ENCODE measurements at regions not wholly inside any gene's neighbourhood (a gene's known extent, or its start where the extent isn't known, plus 50 kb on each side); places are given as distances from the start of the nearest gene placed in this dataset.

DNA sequence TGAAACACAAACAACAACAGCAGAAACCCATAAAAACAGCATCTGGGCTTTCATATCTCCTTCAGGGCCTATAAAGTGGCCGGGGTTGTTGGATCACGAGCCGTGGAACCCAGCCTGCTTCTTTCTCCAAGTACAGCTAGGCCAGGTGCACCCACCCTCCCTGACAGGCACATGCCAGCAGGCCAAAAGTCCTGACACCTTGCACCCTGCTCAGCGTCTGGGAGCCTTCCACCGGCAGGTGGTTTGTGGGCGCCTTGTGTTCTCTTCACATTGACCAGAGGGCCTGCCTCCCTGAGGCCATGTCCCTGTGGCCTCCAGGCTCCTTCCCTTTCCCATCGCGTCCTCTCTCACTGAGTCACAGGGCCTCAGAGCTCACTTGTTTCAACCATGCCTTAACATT is 271.6 kb downstream of the ZNF516 start:
- TF ChIP-seq ZNF114 (CRISPR knock-in tag; IDR thresholded peaks at IDR 0.05) (no peak), NANOG (IDR thresholded peaks at IDR 0.05; ENCODE audit: borderline replicate concordance) (no peak), EZH2phosphoT487 (IDR thresholded peaks at IDR 0.05; ENCODE audit: unreplicated experiment) (no peak), CREB1 (CRISPR knock-in tag; IDR thresholded peaks at IDR 0.05; ENCODE audit: low read depth) (no peak), ZNF331 (CRISPR knock-in tag; IDR thresholded peaks at IDR 0.05; ENCODE audit: low read depth) (no peak), POLR2AphosphoS5 (IDR thresholded peaks at IDR 0.05; ENCODE audit: low read depth) (no peak), STAT1 (IDR thresholded peaks at IDR 0.05; ENCODE audit: unreplicated experiment) (no peak), JUNB (IDR thresholded peaks at IDR 0.05; ENCODE audit: unreplicated experiment) (no peak), ETS1 (IDR thresholded peaks at IDR 0.05) (no peak), EZH2 (IDR thresholded peaks at IDR 0.05; ENCODE audit: low read depth, unreplicated experiment) (no peak)
- TF ChIP-seq, protein P1, sequence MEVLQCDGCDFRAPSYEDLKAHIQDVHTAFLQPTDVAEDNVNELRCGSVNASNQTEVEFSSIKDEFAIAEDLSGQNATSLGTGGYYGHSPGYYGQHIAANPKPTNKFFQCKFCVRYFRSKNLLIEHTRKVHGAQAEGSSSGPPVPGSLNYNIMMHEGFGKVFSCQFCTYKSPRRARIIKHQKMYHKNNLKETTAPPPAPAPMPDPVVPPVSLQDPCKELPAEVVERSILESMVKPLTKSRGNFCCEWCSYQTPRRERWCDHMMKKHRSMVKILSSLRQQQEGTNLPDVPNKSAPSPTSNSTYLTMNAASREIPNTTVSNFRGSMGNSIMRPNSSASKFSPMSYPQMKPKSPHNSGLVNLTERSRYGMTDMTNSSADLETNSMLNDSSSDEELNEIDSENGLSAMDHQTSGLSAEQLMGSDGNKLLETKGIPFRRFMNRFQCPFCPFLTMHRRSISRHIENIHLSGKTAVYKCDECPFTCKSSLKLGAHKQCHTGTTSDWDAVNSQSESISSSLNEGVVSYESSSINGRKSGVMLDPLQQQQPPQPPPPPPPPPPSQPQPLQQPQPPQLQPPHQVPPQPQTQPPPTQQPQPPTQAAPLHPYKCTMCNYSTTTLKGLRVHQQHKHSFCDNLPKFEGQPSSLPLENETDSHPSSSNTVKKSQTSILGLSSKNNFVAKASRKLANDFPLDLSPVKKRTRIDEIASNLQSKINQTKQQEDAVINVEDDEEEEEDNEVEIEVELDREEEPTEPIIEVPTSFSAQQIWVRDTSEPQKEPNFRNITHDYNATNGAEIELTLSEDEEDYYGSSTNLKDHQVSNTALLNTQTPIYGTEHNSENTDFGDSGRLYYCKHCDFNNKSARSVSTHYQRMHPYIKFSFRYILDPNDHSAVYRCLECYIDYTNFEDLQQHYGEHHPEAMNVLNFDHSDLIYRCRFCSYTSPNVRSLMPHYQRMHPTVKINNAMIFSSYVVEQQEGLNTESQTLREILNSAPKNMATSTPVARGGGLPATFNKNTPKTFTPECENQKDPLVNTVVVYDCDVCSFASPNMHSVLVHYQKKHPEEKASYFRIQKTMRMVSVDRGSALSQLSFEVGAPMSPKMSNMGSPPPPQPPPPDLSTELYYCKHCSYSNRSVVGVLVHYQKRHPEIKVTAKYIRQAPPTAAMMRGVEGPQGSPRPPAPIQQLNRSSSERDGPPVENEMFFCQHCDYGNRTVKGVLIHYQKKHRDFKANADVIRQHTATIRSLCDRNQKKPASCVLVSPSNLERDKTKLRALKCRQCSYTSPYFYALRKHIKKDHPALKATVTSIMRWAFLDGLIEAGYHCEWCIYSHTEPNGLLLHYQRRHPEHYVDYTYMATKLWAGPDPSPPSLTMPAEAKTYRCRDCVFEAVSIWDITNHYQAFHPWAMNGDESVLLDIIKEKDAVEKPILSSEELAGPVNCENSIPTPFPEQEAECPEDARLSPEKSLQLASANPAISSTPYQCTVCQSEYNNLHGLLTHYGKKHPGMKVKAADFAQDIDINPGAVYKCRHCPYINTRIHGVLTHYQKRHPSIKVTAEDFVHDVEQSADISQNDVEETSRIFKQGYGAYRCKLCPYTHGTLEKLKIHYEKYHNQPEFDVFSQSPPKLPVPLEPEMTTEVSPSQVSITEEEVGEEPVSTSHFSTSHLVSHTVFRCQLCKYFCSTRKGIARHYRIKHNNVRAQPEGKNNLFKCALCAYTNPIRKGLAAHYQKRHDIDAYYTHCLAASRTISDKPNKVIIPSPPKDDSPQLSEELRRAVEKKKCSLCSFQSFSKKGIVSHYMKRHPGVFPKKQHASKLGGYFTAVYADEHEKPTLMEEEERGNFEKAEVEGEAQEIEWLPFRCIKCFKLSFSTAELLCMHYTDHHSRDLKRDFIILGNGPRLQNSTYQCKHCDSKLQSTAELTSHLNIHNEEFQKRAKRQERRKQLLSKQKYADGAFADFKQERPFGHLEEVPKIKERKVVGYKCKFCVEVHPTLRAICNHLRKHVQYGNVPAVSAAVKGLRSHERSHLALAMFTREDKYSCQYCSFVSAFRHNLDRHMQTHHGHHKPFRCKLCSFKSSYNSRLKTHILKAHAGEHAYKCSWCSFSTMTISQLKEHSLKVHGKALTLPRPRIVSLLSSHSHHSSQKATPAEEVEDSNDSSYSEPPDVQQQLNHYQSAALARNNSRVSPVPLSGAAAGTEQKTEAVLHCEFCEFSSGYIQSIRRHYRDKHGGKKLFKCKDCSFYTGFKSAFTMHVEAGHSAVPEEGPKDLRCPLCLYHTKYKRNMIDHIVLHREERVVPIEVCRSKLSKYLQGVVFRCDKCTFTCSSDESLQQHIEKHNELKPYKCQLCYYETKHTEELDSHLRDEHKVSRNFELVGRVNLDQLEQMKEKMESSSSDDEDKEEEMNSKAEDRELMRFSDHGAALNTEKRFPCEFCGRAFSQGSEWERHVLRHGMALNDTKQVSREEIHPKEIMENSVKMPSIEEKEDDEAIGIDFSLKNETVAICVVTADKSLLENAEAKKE (CRISPR knock-in tag; IDR thresholded peaks at IDR 0.05) = no peak
- TF ChIP-seq, protein P2, sequence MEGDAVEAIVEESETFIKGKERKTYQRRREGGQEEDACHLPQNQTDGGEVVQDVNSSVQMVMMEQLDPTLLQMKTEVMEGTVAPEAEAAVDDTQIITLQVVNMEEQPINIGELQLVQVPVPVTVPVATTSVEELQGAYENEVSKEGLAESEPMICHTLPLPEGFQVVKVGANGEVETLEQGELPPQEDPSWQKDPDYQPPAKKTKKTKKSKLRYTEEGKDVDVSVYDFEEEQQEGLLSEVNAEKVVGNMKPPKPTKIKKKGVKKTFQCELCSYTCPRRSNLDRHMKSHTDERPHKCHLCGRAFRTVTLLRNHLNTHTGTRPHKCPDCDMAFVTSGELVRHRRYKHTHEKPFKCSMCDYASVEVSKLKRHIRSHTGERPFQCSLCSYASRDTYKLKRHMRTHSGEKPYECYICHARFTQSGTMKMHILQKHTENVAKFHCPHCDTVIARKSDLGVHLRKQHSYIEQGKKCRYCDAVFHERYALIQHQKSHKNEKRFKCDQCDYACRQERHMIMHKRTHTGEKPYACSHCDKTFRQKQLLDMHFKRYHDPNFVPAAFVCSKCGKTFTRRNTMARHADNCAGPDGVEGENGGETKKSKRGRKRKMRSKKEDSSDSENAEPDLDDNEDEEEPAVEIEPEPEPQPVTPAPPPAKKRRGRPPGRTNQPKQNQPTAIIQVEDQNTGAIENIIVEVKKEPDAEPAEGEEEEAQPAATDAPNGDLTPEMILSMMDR (conservative IDR thresholded peaks at IDR 0.05; ENCODE audit: low read depth in 2 of 2) = no peak
- TF ChIP-seq, protein P3, sequence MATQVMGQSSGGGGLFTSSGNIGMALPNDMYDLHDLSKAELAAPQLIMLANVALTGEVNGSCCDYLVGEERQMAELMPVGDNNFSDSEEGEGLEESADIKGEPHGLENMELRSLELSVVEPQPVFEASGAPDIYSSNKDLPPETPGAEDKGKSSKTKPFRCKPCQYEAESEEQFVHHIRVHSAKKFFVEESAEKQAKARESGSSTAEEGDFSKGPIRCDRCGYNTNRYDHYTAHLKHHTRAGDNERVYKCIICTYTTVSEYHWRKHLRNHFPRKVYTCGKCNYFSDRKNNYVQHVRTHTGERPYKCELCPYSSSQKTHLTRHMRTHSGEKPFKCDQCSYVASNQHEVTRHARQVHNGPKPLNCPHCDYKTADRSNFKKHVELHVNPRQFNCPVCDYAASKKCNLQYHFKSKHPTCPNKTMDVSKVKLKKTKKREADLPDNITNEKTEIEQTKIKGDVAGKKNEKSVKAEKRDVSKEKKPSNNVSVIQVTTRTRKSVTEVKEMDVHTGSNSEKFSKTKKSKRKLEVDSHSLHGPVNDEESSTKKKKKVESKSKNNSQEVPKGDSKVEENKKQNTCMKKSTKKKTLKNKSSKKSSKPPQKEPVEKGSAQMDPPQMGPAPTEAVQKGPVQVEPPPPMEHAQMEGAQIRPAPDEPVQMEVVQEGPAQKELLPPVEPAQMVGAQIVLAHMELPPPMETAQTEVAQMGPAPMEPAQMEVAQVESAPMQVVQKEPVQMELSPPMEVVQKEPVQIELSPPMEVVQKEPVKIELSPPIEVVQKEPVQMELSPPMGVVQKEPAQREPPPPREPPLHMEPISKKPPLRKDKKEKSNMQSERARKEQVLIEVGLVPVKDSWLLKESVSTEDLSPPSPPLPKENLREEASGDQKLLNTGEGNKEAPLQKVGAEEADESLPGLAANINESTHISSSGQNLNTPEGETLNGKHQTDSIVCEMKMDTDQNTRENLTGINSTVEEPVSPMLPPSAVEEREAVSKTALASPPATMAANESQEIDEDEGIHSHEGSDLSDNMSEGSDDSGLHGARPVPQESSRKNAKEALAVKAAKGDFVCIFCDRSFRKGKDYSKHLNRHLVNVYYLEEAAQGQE (IDR thresholded peaks at IDR 0.05; ENCODE audit: unreplicated experiment) = no peak
- Histone ChIP-seq H4K20me1 (replicated peaks; ENCODE audit: insufficient read depth) (no peaks in the 10 kb centered on the region), H3K27ac (ENCODE audit: low read depth) (no peak overlapping the region), H3K9me2 (ENCODE audit: insufficient read depth) (no peaks in the 10 kb centered on the region), H3K4me1 (ENCODE audit: insufficient read depth) (no peaks in the 10 kb centered on the region), H3K36me3 (ENCODE audit: insufficient read depth) (no peaks in the 10 kb centered on the region), H3F3A (replicated peaks; ENCODE audit: low read depth) (no peaks in the 10 kb centered on the region), H3K4me2 (no peak overlapping the region), H3K79me2 (replicated peaks; ENCODE audit: insufficient read depth) (no peaks in the 10 kb centered on the region), H3K27me3 (ENCODE audit: insufficient read depth) (no peaks in the 10 kb centered on the region), H3K4me3 (no peak overlapping the region), H2AFZ (no peak overlapping the region)
- DNase-seq (ENCODE audit: low spot score) (no peak), ATAC-seq (no peak)
- H3K36me3 Mint-ChIP-seq (ENCODE audit: low read depth) = no peaks in the 10 kb centered on the region
- 0 out of 3 replicates have a peak, but pooled peaks cover 3% of the 10 kb centered on the region for H3K9me3 Mint-ChIP-seq
- no peak overlapping the region for H3K27ac Mint-ChIP-seq
- no peaks in the 10 kb centered on the region for H3K4me1 Mint-ChIP-seq
- H3K4me3 Mint-ChIP-seq = no peak overlapping the region
- H3K27me3 Mint-ChIP-seq (ENCODE audit: insufficient read depth, low read depth, poor library complexity) = no peaks in the 10 kb centered on the region

All from GM23338 (cell line).